Activated CD4-positive, alpha-beta T cell treated with anti-CD3 and anti-CD28 coated beads, Interleukin-2, amount 10 ng/mL, durations not matched to agents 24 days and 14 days (primary cell): ENCODE measurements at regions not wholly inside any gene's neighbourhood (a gene's known extent, or its start where the extent isn't known, plus 50 kb on each side); places are given as distances from the start of the nearest gene placed in this dataset.

Experiments used
- DNase-seq: peaks from one replicate; pipeline ENCODE4 v3.0.0; 2022
- H3K27ac Mint-ChIP-seq: one replicate; pipeline ENCODE4 v1.8.0; 2022; ENCODE audit warnings: mild to moderate bottlenecking, mixed read lengths
- H3K27me3 Mint-ChIP-seq: one replicate; pipeline ENCODE4 v1.8.0; 2022; ENCODE audit warnings: mixed read lengths
- H3K36me3 Mint-ChIP-seq: one replicate; pipeline ENCODE4 v1.8.0; 2022; ENCODE audit warnings: low read depth, mild to moderate bottlenecking, mixed read lengths
- H3K4me1 Mint-ChIP-seq: one replicate; pipeline ENCODE4 v1.8.0; 2021; ENCODE audit warnings: mixed read lengths
- H3K4me3 Mint-ChIP-seq: one replicate; pipeline ENCODE4 v1.8.0; 2022; ENCODE audit warnings: mild to moderate bottlenecking, moderate library complexity, mixed read lengths
- H3K9me3 Mint-ChIP-seq: one replicate; pipeline ENCODE4 v1.8.0; 2021; ENCODE audit warnings: mixed read lengths
- intact Hi-C: fragments of 100-400 bp; cut with micrococcal nuclease; formaldehyde crosslinking; loops from one replicate; pipeline ENCODE4 v1.15.1; 2023

DNA sequence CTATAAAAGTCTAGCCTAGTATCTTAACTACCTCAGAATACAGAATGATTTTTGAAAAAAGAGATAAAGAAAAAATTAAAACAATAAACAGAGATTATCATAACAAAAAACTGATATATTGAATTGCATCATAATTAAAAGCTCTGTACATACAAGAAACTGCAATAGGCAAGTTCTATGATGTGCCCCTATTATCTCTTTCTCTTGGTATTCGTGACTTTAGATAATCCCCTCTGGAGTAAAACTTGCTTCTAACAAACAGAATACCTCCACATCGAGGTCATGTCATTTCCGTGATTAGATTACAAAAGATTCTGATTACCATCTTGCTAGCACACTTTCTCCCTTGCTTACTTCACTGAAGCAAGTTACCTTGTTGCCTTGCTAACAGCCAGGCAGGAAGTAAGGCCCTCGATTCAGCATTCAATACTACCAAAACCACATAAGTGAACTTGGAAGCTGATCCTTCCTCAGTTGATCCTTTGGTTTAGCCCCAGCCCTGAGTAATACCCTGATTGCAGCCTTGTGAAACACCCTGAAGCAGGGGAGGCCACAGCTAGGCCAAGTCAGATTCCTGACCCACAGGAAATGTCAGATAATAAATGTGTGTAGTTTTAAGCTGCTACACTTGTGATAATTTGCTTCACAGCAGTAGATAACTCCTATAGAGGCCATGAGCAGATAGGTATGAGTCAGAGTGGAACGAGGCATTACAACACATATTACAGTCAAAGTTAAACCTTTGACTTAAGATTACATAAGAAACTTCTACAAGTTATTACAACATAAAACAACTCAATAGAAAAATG is 53.7 kb upstream of the TMX4 start:
- H3K36me3 Mint-ChIP-seq = no peaks in the 10 kb centered on the region
- H3K4me3 Mint-ChIP-seq = no peak overlapping the region
- intact Hi-C loops = no loop called here
- DNase-seq = peak; percentile 61
- no peak overlapping the region for H3K27ac Mint-ChIP-seq
- no peaks in the 10 kb centered on the region for H3K27me3 Mint-ChIP-seq
- peaks cover 6% of the 10 kb centered on the region for H3K4me1 Mint-ChIP-seq
- H3K9me3 Mint-ChIP-seq = no peaks in the 10 kb centered on the region

DNA sequence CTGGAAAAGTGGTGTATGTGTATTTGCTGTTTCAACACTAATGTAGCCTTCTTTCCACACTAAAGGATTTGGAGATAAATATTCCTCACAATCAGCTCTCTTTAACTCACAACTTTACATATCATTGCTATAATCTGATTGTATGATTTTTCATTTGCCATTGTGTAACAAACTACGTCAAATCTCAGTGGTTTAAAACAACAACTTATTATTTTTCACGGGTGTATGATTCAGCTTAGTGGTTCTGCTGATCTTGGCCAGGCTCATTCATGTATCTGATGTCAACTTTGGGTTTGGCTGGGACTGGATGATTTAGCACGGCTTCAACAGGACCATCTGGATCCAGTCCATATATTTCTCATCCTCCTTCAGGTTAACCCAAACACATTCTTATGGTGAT is 55.4 kb upstream of the TMX4 start:
- peaks cover 6% of the 10 kb centered on the region for H3K4me1 Mint-ChIP-seq
- no peak for DNase-seq
- H3K9me3 Mint-ChIP-seq = no peaks in the 10 kb centered on the region
- H3K4me3 Mint-ChIP-seq = no peak overlapping the region
- intact Hi-C loops = no loop called here
- H3K36me3 Mint-ChIP-seq = no peaks in the 10 kb centered on the region
- no peak overlapping the region for H3K27ac Mint-ChIP-seq
- H3K27me3 Mint-ChIP-seq = no peaks in the 10 kb centered on the region

DNA sequence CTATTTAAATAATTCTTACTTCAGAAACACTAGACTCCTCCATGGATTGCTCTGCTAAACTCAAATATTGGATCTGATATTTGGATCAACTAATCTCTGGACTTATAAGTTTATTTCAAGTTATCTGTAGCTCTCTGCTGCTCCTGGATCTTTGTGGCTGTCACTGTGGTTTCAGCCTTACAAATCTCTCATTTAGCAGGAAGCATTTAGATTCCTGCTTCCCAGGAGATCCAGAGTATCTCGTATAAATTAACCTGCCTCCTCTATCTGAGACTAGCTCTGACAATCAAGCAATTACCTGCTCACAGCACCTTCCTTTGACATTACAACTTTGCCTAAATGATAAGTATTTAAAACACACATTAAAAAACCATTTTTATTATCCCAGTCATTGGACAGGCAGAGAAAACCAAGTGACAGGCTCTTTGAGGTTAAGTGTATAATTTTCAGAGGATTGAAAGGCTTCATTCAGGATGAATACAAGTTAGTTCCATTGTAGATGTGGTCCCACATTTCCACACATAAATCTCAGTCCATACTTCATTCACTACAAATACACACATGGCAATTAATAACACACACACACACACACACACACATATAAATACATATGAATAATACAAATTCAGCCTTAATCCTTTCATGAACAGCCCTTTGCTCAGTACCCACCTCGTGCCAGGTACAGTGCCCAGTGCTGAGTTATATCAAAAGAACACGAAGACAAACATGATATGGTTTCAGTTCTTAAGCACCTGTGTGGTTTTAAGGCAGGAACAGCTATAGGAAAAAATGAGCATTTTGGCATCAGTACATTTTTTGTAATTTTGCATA is 55.5 kb upstream of the PLCB1 start:
- Mint-ChIP-seq H3K36me3 (no peaks in the 10 kb centered on the region), H3K27ac (no peak overlapping the region), H3K9me3 (no peaks in the 10 kb centered on the region), H3K4me1 (peaks cover 6% of the 10 kb centered on the region), H3K4me3 (no peak overlapping the region), H3K27me3 (no peaks in the 10 kb centered on the region)
- intact Hi-C loops = no loop called here
- no peak for DNase-seq

DNA sequence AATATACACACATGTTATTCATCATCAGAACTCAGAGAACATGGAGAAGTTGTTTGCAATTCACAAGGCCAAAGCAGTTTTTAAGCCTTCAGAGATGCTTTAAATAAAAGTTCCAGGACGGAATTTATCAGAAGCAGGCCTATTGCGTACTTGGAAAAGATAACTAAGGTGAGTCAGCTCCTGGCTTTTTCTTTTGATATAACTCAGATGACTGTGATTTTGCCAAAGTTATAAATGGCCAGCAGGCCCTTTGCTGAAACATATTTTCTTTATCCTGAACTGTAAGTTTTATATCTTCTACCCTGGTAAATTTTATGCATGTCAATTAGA is 55.0 kb upstream of the PLCB1 start:
- peaks cover 6% of the 10 kb centered on the region for H3K4me1 Mint-ChIP-seq
- intact Hi-C loops = no loop called here
- no peaks in the 10 kb centered on the region for H3K27me3 Mint-ChIP-seq
- no peaks in the 10 kb centered on the region for H3K9me3 Mint-ChIP-seq
- H3K36me3 Mint-ChIP-seq = no peaks in the 10 kb centered on the region
- H3K4me3 Mint-ChIP-seq = no peak overlapping the region
- DNase-seq = no peak
- no peak overlapping the region for H3K27ac Mint-ChIP-seq

DNA sequence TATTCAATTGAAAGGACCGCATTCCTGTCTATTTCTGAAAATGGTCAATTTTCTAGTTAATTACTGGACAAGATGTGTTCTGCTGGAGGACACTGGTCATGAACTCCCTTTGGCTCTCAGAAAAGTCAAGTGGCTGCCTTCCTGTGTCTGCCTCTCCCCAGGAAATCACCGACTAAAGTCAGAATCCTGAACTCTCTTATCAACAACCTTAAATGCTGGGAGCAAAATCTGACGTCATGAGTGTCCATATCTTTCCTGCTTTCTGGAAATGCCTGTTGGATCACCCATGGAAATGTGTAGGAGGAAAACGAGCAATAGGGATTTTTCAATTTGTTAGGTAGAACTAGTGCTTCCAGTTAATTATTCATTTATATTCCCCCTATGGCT is 53.5 kb upstream of the PLCB1 start:
- intact Hi-C loops = no loop called here
- Mint-ChIP-seq H3K27me3 (no peaks in the 10 kb centered on the region), H3K27ac (no peak overlapping the region), H3K9me3 (no peaks in the 10 kb centered on the region), H3K36me3 (no peaks in the 10 kb centered on the region), H3K4me3 (no peak overlapping the region), H3K4me1 (peaks cover 1% of the 10 kb centered on the region)
- DNase-seq = no peak

DNA sequence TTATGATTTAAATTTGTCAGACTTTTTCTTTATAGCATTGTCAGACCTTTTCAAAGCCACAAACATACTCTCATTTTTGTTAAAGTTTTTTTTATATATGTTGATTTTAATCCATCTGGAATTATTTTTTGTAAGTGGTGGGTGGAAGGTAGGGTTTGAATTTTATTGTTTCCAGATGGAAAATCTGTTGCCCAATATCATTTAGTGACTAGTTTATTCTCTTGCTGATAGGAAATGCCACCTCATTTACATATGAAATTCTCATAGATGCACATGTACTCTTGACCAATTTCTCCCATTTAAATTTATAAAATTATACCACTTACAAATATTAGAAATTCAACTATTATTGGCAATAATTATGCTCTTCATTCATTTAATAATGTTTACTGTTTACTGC is 52.1 kb upstream of the PLCB1 start:
- Mint-ChIP-seq H3K27ac (no peak overlapping the region), H3K4me1 (no peaks in the 10 kb centered on the region), H3K9me3 (no peaks in the 10 kb centered on the region), H3K36me3 (no peaks in the 10 kb centered on the region), H3K4me3 (no peak overlapping the region), H3K27me3 (no peaks in the 10 kb centered on the region)
- DNase-seq = no peak
- intact Hi-C loops = no loop called here

DNA sequence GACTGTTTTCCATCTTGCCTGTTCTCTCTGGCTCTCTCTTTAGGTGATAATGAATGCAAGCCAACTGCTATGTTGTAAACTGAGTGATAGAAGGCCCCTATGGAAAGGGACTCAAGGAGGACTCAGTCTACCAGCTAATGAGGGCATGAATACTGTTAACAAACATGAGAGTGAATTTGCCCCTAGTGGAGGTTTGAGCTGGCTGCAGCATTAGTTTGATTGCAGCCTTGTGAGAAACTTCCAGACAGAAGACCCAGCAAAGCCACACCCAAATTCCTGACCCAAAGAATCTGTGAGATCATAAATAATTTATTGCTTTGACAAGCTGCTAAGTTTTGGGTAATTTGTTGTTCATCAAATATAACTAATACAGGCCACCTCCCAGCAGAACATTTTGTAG is 50.0 kb upstream of the PLCB1 start:
- no peak overlapping the region for H3K4me3 Mint-ChIP-seq
- no peaks in the 10 kb centered on the region for H3K36me3 Mint-ChIP-seq
- DNase-seq = no peak
- no peaks in the 10 kb centered on the region for H3K4me1 Mint-ChIP-seq
- no peak overlapping the region for H3K27ac Mint-ChIP-seq
- peaks cover 2% of the 10 kb centered on the region for H3K27me3 Mint-ChIP-seq
- intact Hi-C loops = no loop called here
- H3K9me3 Mint-ChIP-seq = no peaks in the 10 kb centered on the region
